HG03103 (cell line): ENCODE measurements at regions not wholly inside any gene's neighbourhood (a gene's known extent, or its start where the extent isn't known, plus 50 kb on each side); places are given as distances from the start of the nearest gene placed in this dataset.
"Not testable (repeated sequence)": the region's sequence is repeated elsewhere in the genome, so short reads cannot be mapped to it uniquely, and the experiment has no call there.

ENCODE experiments used
- ATAC-seq: cut with Tn5 transposase; IDR thresholded peaks from one replicate; pipeline ENCODE4 v1.9.1; 2021; ENCODE audit warnings: low read depth; ENCODE audit not compliant: unreplicated experiment

- not testable (repeated sequence) for ATAC-seq
Measured at GRCh38 chr12:131298526-131299369, 345.0 kb downstream of the ADGRD1 start.

- ATAC-seq: not testable (repeated sequence)
Measured at GRCh38 chr12:131299370-131299701, 345.6 kb downstream of the ADGRD1 start.

- not testable (repeated sequence) for ATAC-seq
Measured at GRCh38 chr12:131303576-131303975, 349.9 kb downstream of the ADGRD1 start.

GRCh38 chr12:131304642-131305041 is 350.9 kb downstream of the ADGRD1 start:
- ATAC-seq: not testable (repeated sequence)

DNA sequence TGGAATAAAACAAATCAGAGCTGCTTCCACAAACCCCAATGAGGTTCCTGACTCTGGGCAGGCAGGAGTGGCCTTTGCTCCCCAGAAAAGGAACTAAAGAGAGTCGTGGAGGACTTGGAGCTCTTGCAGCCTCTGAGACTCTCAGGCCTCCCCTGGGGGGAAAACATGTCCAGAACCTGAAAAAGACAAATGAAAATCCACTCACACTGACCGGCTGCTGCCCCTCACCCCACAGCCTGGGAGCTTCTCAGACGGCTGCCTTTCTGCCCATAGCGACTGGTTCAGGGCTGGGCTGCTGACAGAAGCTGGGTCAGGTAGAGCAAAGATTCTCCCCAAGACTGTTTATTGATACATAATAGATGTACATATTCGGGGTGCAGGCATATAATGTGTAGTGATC is 356.0 kb downstream of the ADGRD1 start:
- ATAC-seq: no peak

DNA sequence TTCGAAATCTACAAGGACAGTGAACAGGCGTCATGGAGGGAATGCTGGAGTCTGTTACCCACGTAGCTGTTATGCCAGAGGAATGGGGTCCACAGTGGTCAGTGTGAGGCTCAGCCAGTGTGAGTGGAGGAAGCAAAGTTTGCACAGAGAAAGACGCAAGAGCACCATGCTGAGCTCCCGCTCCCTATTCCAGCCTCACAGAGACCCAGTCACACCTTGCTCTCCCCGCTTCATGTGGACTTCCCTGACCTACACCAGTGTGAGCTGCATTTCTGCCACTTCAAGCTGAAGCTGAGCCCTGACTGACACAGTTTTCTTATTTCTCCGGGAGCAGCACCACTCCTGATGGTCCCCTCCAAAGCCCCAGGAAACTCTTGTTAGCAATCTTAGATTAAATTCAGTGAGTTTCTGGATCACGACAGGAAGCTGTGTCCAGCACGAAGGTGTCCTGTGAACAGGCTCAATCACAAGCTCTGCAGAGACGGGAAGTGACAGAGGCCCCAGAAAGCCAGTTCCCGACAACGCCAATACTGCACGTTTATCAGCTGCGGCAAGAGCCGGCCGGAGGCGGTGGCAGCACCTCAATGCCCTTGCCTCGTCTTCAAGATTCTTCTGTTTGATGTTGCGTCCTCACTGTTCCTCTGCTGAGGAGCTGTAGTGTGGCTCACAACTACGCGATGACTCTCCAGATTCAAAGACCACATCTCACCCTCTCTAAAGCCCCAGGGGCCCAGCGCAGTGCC is 356.7 kb downstream of the ADGRD1 start:
- not testable (repeated sequence) for ATAC-seq

GRCh38 chr12:131311279-131311722 is 357.6 kb downstream of the ADGRD1 start:
- not testable (repeated sequence) for ATAC-seq

DNA sequence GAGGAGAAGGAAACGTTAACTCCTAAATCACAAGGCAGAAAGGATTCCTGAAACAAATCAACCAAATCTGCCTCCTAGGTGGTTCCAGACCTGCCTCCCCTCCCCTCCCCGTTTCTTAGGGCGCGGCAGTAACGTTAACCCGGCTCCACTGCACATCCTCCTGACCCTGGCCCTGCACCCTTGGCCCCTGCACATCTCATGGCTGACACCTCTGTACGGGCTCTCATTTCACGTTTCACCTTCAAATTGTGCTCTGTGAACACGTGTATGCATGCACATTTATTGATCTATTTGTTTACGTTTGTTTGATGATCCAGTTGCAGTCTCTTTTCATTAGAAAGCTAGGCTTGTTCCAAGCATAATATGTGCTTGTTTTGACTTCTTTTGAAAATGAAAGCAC is 358.1 kb downstream of the ADGRD1 start:
- ATAC-seq: no peak

DNA sequence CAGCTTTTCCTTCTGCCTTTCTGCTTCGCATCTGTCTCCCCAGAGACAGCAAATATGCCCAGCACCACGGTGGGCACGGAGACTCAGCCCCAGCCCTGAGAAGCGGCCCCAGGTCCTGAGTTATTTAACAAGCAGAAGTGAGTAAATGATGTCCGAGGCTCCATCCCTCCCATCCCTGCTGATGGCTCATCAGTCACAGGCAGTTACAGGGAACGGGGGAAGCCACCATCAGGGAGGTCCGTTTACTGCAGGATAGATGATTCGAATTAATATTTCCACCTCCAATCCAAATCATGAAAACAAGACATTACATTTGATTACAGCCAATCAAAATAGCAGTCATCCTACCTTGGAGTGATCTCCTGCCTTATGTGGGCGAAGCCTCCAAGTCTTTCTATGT is 358.7 kb downstream of the ADGRD1 start:
- not testable (repeated sequence) for ATAC-seq

DNA sequence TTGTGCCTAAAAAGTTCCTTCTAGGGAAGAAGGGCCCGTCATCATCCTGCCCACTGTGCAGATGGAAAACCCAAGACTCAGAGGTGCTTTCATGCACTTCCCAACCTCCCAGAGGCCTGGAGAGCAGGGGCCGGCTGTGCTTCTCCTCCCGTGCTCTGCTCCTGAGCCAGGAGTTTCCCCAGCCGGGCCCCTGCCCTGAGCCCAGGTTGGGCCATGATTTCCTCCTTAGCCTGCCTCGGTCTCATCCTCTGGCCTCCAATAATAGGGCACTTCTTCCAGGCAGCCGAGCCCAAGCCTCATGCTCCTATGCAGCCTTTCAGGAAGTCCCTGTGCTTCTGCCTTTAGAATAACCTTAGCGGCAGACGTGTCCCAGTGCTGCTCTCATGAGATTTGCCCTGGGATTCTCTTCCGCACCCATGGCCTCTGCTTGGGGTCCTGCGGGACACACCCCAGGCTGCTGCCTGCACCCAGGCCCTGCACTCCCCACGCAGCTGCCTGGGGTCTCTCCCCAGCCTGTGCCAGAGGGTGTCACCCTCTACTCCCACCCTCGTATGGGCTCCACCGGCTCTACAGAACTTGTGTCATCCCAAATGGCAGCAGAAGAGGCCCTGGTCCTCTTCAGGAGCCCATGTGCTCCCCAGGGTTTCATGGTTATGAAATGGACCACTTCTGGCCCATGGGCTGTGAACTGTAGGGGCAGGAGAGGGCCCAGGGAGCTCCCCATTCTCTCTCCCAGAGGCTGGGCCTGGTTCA is 359.3 kb downstream of the ADGRD1 start:
- ATAC-seq: no peak

GRCh38 chr12:131313635-131314034 is 359.9 kb downstream of the ADGRD1 start:
- ATAC-seq: no peak

GRCh38 chr12:131314524-131315090 is 360.9 kb downstream of the ADGRD1 start:
- ATAC-seq: no peak

GRCh38 chr12:131315601-131316000 is 361.9 kb downstream of the ADGRD1 start:
- no peak for ATAC-seq

- no peak for ATAC-seq
Measured at GRCh38 chr12:131316388-131316787, 362.7 kb downstream of the ADGRD1 start.

GRCh38 chr12:131318045-131318685 is 364.5 kb downstream of the ADGRD1 start:
- ATAC-seq: no peak

DNA sequence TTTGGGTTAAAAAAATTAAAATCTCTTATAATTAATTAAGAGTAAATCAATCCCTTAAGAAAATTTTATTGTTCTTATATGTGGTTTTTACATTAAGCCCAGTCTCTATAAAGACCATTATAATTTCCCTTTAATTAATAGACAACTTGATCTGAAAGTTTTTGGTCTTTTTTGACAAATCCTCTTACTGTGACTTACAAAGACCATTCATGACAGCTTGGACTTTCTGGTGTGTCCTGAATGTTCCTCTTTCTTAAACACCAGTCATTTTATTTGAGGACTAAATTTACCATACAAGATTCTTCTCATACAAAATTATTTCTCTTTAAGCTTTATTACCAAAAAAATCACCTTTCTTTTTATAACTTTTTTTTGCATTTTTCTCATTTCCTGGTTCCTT is 368.3 kb downstream of the ADGRD1 start:
- no peak for ATAC-seq

GRCh38 chr12:131322460-131322859 is 368.8 kb downstream of the ADGRD1 start:
- not testable (repeated sequence) for ATAC-seq

- ATAC-seq: no peak
Measured at GRCh38 chr12:131323879-131324278, 370.2 kb downstream of the ADGRD1 start.

DNA sequence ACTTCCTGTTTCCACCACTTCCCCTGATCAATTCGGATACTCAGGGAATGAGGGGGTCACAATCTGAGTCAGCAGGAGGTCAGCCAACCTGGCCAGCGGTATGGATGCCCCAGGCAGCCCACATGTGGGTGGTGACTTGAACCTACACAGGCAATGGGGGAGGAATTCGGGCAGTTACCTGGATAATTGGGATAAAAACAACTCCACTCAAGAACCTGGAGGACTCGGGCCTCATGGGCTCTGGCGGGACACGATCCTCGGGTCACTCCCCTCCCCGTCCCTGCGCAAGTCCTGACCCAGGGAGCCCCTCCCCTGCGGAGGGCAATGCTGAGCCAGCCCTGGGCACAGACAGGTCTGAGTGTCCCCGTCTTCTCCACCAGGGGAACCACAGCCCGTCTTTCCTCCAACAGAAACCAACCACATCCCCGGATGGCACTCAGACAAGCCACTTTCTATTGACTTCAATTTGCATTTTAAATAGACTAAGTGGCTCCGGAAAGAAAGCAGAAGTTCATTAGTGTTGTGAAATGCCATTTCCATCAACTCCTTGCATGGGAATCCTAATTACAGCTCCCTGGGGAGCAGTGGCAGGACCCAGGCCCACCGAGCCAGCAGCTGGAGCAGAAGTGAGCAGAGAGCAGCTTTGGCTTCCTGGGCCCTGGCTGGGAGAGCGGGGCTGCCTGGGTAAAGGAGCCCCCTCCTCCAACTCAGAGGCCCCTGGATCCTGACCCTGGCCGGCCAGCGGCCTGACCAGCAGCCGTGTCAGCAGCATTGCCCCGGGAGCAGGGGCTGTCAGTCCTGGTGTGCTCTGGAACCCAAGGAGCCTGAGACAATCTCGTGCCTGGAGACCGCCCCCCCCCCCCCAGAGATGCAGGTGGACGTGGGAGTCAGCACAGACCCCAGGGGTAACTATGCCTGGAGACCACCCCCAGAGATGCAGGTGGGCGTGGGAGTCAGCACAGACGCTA is 374.1 kb downstream of the ADGRD1 start:
- ATAC-seq: no peak
